HCT116 (cell line): ENCODE measurements at regions not wholly inside any gene's neighbourhood (a gene's known extent, or its start where the extent isn't known, plus 50 kb on each side); places are given as distances from the start of the nearest gene placed in this dataset.

Experiments used
- ATAC-seq: fragments of 200-7000 bp; cut with Tn5 transposase; 2 replicates; pipeline ENCODE4 v1.9.1; 2020; ENCODE audit warnings: mild to moderate bottlenecking, moderate library complexity
- BruUV-seq: library from RNA; stranded (reverse); fragments of 400-500 nt; replicated peaks from 2 replicates; lab custom pipeline; 2021; lab: Mats Ljungman, UMichigan
- CTCF ChIA-PET: fragments of 300-600 bp; sonication (Branson Sonifier 250); formaldehyde crosslinking; loops from one replicate; lab custom pipeline; 2021; ENCODE audit warnings: antibody characterized with exemption; lab: Charles Lee
- POLR2A ChIA-PET: fragments of 300-600, 350-600 bp; sonication (Branson Sonifier 250); formaldehyde crosslinking; loops from one replicate; lab custom pipeline; 2021; ENCODE audit warnings: antibody characterized with exemption; lab: Charles Lee
- RAD21 ChIA-PET, 2 experiments: fragments of 300-600 bp; sonication (Branson Sonifier 250); formaldehyde crosslinking; loops; one replicate each; lab custom pipeline; 2023; ENCODE audit warnings: low total read pairs in 2 of 2; ENCODE audit not compliant: uncharacterized antibody in 2 of 2, unreplicated experiment in 2 of 2, low non-redundant PET in 1 of 2; lab: Charles Lee
- DNase-seq: peaks from one replicate; pipeline ENCODE4 v3.0.0-alpha.2; 2010; ENCODE audit warnings: low read depth, low spot score
- H2AFZ ChIP-seq: fragments of 200-600 bp; shearing (Covaris generic), sonication (generic); 2 replicates; pipeline ENCODE4 v1.6.1; 2017; ENCODE audit warnings: low read depth, mixed run types, mixed read lengths, antibody characterized with exemption, low read length; ENCODE audit not compliant: poor library complexity, severe bottlenecking
- H3K27ac ChIP-seq: 2 replicates; pipeline ENCODE4 v1.5.1; 2012; ENCODE audit warnings: low read depth, low read length
- H3K27me3 ChIP-seq: fragments of 200-600 bp; sonication (generic); 2 replicates; pipeline ENCODE4 v1.6.1; 2016; ENCODE audit warnings: mixed run types, low read length, mixed read lengths; ENCODE audit not compliant: insufficient read depth
- H3K36me3 ChIP-seq, 2 experiments: fragments of 200-500 bp in 1 of 2; fragments of 200-600 bp in 1 of 2; sonication (Bioruptor generic) in 1 of 2; sonication (generic) in 1 of 2; 2 replicates each; pipeline versions ENCODE4 v1.5.1 to v1.6.1; 2014 to 2016; ENCODE audit warnings: low read length in 2 of 2, inconsistent platforms in 1 of 2, mixed read lengths in 1 of 2, mixed run types in 1 of 2; ENCODE audit not compliant: insufficient read depth in 2 of 2, control insufficient read depth in 1 of 2
- H3K4me1 ChIP-seq, 2 experiments: fragments of 200-600 bp in 1 of 2; sonication (generic) in 1 of 2; 2 replicates each; pipeline versions ENCODE4 v1.5.1 to v1.6.1; 2012 to 2017; ENCODE audit warnings: low read length in 2 of 2, inconsistent platforms in 1 of 2, mild to moderate bottlenecking in 1 of 2, mixed read lengths in 1 of 2, mixed run types in 1 of 2, moderate library complexity in 1 of 2; ENCODE audit not compliant: insufficient read depth in 2 of 2, control insufficient read depth in 1 of 2
- H3K4me2 ChIP-seq: fragments of 200-600 bp; sonication (generic); 2 replicates; pipeline ENCODE4 v1.6.1; 2017; ENCODE audit warnings: mixed run types, low read length, mixed read lengths
- H3K4me3 ChIP-seq, 2 experiments: fragments of 200-600 bp in 1 of 2; sonication (generic) in 1 of 2; replicated peaks in 1 of 2; 2 replicates each; pipeline ENCODE4 v1.5.1; 2011 to 2016; ENCODE audit warnings: low read length in 2 of 2, control low read depth in 1 of 2, low read depth in 1 of 2, mild to moderate bottlenecking in 1 of 2, mixed read lengths in 1 of 2, mixed run types in 1 of 2
- H3K79me2 ChIP-seq: fragments of 200-600 bp; sonication (generic); 2 replicates; pipeline ENCODE4 v1.6.1; 2017; ENCODE audit warnings: mild to moderate bottlenecking, mixed run types, low read length, moderate library complexity, mixed read lengths; ENCODE audit not compliant: insufficient read depth
- H3K9ac ChIP-seq: fragments of 200-600 bp; sonication (generic); 2 replicates; pipeline ENCODE4 v1.6.1; 2016; ENCODE audit warnings: low read length, mixed read lengths
- H3K9me2 ChIP-seq: fragments of 200-600 bp; sonication (generic), shearing (Covaris generic); 2 replicates; pipeline ENCODE4 v1.6.1; 2017; ENCODE audit warnings: mixed run types, mild to moderate bottlenecking, moderate library complexity; ENCODE audit not compliant: insufficient read depth
- H3K9me3 ChIP-seq, 2 experiments: fragments of 200-500 bp in 1 of 2; fragments of 200-600 bp in 1 of 2; sonication (Bioruptor generic) in 1 of 2; sonication (generic) in 1 of 2; 2 replicates each; pipeline ENCODE4 v1.6.1; 2014 to 2017; ENCODE audit warnings: low read length in 2 of 2, mixed read lengths in 2 of 2, inconsistent platforms in 1 of 2, low read depth in 1 of 2, mild to moderate bottlenecking in 1 of 2, mixed run types in 1 of 2, moderate library complexity in 1 of 2; ENCODE audit not compliant: control insufficient read depth in 1 of 2, insufficient read depth in 1 of 2
- H4K20me1 ChIP-seq: fragments of 200-600 bp; sonication (generic), shearing (Covaris generic); 2 replicates; pipeline ENCODE4 v1.6.1; 2017; ENCODE audit warnings: mixed run types, mild to moderate bottlenecking, moderate library complexity; ENCODE audit not compliant: insufficient read depth
- CBX3 ChIP-seq: IDR thresholded peaks from 2 replicates; pipeline ENCODE4 v1.6.1; 2012; ENCODE audit warnings: low read depth
- CEBPB ChIP-seq: IDR thresholded peaks from 2 replicates; pipeline ENCODE4 v1.6.1; 2012; ENCODE audit warnings: low read depth
- EGR1 ChIP-seq: IDR thresholded peaks from 2 replicates; pipeline ENCODE4 v1.6.1; 2012; ENCODE audit warnings: low read depth
- EZH2 ChIP-seq: fragments of 200-600 bp; sonication (generic); IDR thresholded peaks from 2 replicates; pipeline ENCODE4 v1.6.1; 2017; ENCODE audit warnings: antibody characterized with exemption, mixed run types
- FOSL1 ChIP-seq: IDR thresholded peaks from 2 replicates; pipeline ENCODE4 v1.6.1; 2012; ENCODE audit warnings: low read depth
- JUND ChIP-seq: IDR thresholded peaks from 2 replicates; pipeline ENCODE4 v1.6.1; 2012
- RAD21 ChIP-seq: IDR thresholded peaks from 2 replicates; pipeline ENCODE4 v1.6.1; 2012; ENCODE audit warnings: low read depth, mild to moderate bottlenecking
- SIN3A ChIP-seq: IDR thresholded peaks from 2 replicates; pipeline ENCODE4 v1.6.1; 2012; ENCODE audit warnings: low read depth
- SP1 ChIP-seq: IDR thresholded peaks from 2 replicates; pipeline ENCODE4 v1.6.1; 2012; ENCODE audit warnings: low read depth
- SRF ChIP-seq: IDR thresholded peaks from 2 replicates; pipeline ENCODE4 v1.6.1; 2012; ENCODE audit warnings: low read depth
- TCF7L2 ChIP-seq: IDR thresholded peaks from 2 replicates; pipeline ENCODE4 v1.7.0; 2011; ENCODE audit warnings: borderline replicate concordance, inconsistent platforms; ENCODE audit not compliant: insufficient read depth, insufficient read length; ENCODE audit errors: extremely low read depth
- YY1 ChIP-seq: IDR thresholded peaks from 2 replicates; pipeline ENCODE4 v1.6.1; 2011; ENCODE audit warnings: low read length, low read depth, moderate library complexity, mild to moderate bottlenecking; ENCODE audit not compliant: insufficient replicate concordance; ENCODE audit errors: extremely low read depth
- ZFX ChIP-seq: fragments of 450-650 bp; IDR thresholded peaks from 2 replicates; pipeline ENCODE4 v1.6.1; 2017
- intact Hi-C: fragments of 100-400 bp; cut with micrococcal nuclease; formaldehyde crosslinking; loops from 2 replicates; pipeline ENCODE4 v1.10.0; 2022
- TF ChIP-seq, protein P1 (sequence below), 3 experiments: fragments of 200-600 bp in 1 of 3; sonication (generic) in 1 of 3; IDR thresholded peaks in 2 of 3; conservative IDR thresholded peaks in 1 of 3; 2 replicates each; pipeline ENCODE4 v1.5.1; 2012 to 2017; ENCODE audit warnings: low read depth in 2 of 3, low read length in 2 of 3, antibody characterized with exemption in 1 of 3, borderline replicate concordance in 1 of 3, control low read depth in 1 of 3, mild to moderate bottlenecking in 1 of 3, mixed read lengths in 1 of 3, mixed run types in 1 of 3, moderate library complexity in 1 of 3; ENCODE audit not compliant: insufficient read depth in 1 of 3

DNA sequence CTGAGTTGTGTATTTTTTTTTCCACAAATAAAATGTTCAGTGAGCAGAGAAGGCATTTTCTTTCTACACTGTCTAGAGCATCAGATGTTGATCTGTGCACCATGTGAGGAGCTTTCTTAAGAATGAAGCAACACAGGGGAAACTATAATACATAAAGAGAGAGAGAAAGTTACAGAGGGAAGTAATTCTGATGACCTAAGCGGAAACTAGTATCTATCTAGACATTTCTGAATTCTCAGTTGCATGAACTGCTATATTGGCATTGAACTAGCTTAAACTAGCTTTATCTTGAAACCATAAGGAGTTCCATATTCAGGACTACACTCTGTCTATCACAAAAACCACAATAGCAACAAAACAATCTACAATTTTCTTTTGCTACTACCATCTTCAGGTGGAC is 822.4 kb downstream of the VGLL3 start:
- RAD21 ChIA-PET, result no interaction called here
- Histone ChIP-seq H2AFZ (no peak overlapping the region), H3K9ac (no peak overlapping the region), H3K27me3 (no peaks in the 10 kb centered on the region), H3K9me2 (no peaks in the 10 kb centered on the region), H3K9me3 (peaks cover 12 to 18% of the 10 kb centered on the region in 2 experiments; a peak in 2 of 4 replicates), H3K4me2 (no peak overlapping the region), H3K27ac (no peak overlapping the region), H3K36me3 (no peaks in the 10 kb centered on the region), H3K79me2 (no peaks in the 10 kb centered on the region), H3K4me3 (no peak overlapping the region), H4K20me1 (no peaks in the 10 kb centered on the region), H3K4me1 (no peaks in the 10 kb centered on the region)
- POLR2A ChIA-PET, result no interaction called here
- no peak for ATAC-seq
- no TSS peak for BruUV-seq
- intact Hi-C loops, result no loop called here
- TF ChIP-seq, protein P1, sequence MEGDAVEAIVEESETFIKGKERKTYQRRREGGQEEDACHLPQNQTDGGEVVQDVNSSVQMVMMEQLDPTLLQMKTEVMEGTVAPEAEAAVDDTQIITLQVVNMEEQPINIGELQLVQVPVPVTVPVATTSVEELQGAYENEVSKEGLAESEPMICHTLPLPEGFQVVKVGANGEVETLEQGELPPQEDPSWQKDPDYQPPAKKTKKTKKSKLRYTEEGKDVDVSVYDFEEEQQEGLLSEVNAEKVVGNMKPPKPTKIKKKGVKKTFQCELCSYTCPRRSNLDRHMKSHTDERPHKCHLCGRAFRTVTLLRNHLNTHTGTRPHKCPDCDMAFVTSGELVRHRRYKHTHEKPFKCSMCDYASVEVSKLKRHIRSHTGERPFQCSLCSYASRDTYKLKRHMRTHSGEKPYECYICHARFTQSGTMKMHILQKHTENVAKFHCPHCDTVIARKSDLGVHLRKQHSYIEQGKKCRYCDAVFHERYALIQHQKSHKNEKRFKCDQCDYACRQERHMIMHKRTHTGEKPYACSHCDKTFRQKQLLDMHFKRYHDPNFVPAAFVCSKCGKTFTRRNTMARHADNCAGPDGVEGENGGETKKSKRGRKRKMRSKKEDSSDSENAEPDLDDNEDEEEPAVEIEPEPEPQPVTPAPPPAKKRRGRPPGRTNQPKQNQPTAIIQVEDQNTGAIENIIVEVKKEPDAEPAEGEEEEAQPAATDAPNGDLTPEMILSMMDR (IDR thresholded peaks at IDR 0.05 in 2 of 3, conservative IDR thresholded peaks at IDR 0.05 in 1 of 3; ENCODE audit: borderline replicate concordance in 1 of 3, insufficient read depth in 1 of 3, low read depth in 2 of 3, low read length in 2 of 3), result no peak
- no peak for TF ChIP-seq JUND
- TF ChIP-seq SIN3A, result no peak
- CTCF ChIA-PET, result no interaction called here
- no peak for DNase-seq

GRCh38 chr3:86162521-86162920 is 828.4 kb downstream of the VGLL3 start:
- ATAC-seq, result no peak
- Histone ChIP-seq H3K9me3 (peaks cover 6 to 14% of the 10 kb centered on the region in 2 experiments; a peak in 2 of 4 replicates), H3K4me1 (no peaks in the 10 kb centered on the region), H3K4me3 (no peak overlapping the region), H2AFZ (no peak overlapping the region), H3K27me3 (no peaks in the 10 kb centered on the region), H4K20me1 (no peaks in the 10 kb centered on the region), H3K4me2 (no peak overlapping the region), H3K79me2 (no peaks in the 10 kb centered on the region), H3K27ac (no peak overlapping the region), H3K9ac (no peak overlapping the region), H3K36me3 (no peaks in the 10 kb centered on the region), H3K9me2 (no peaks in the 10 kb centered on the region)
- CTCF ChIA-PET, result no interaction called here
- POLR2A ChIA-PET, result no interaction called here
- no peak for DNase-seq
- no TSS peak for BruUV-seq
- RAD21 ChIA-PET, result no interaction called here
- intact Hi-C loops, result loop anchor here (5.0 kb wide), 1 partner anchor 70 kb away; no protein-coding TSS in a partner anchor
- TF ChIP-seq EGR1, result no peak
- TF ChIP-seq, protein P1 (IDR thresholded peaks at IDR 0.05 in 2 of 3, conservative IDR thresholded peaks at IDR 0.05 in 1 of 3; ENCODE audit: borderline replicate concordance in 1 of 3, insufficient read depth in 1 of 3, low read depth in 2 of 3, low read length in 2 of 3), result no peak
- no peak for TF ChIP-seq SRF
- TF ChIP-seq EZH2, result no peak
- TF ChIP-seq SIN3A, result no peak
- no peak for TF ChIP-seq SP1
- no peak for TF ChIP-seq TCF7L2
- no peak for TF ChIP-seq CEBPB
- TF ChIP-seq CBX3, result no peak
- no peak for TF ChIP-seq RAD21
- no peak for TF ChIP-seq JUND
- no peak for TF ChIP-seq ZFX
- TF ChIP-seq FOSL1, result no peak
- no peak for TF ChIP-seq YY1
